Neural crest cell (in vitro differentiated cells): ENCODE measurements at regions not wholly inside any gene's neighbourhood (a gene's known extent, or its start where the extent isn't known, plus 50 kb on each side); places are given as distances from the start of the nearest gene placed in this dataset.

Experiments
- DNase-seq: peaks from one replicate; pipeline ENCODE4 v3.0.0; 2021; ENCODE audit warnings: low read depth, mixed read lengths, low spot score
- H3K27ac Mint-ChIP-seq: one replicate; pipeline ENCODE4 v1.8.0; 2021; ENCODE audit warnings: mild to moderate bottlenecking, mixed read lengths; ENCODE audit not compliant: unreplicated experiment
- H3K27me3 Mint-ChIP-seq: 2 replicates; pipeline ENCODE4 v1.8.0; 2021; ENCODE audit warnings: low read depth, mild to moderate bottlenecking, mixed read lengths
- H3K36me3 Mint-ChIP-seq: 2 replicates; pipeline ENCODE4 v1.8.0; 2021; ENCODE audit warnings: low read depth, mild to moderate bottlenecking, mixed read lengths
- H3K4me1 Mint-ChIP-seq: 2 replicates; pipeline ENCODE4 v1.8.0; 2021; ENCODE audit warnings: mixed read lengths
- H3K4me3 Mint-ChIP-seq: one replicate; pipeline ENCODE4 v1.8.0; 2021; ENCODE audit warnings: mild to moderate bottlenecking, mixed read lengths
- H3K9me3 Mint-ChIP-seq: 2 replicates; pipeline ENCODE4 v1.8.0; 2021; ENCODE audit warnings: mixed read lengths
- CTCF ChIP-seq: fragments of 200-600 bp; sonication (generic); conservative IDR thresholded peaks from 2 replicates; pipeline ENCODE4 v1.5.0; 2021; ENCODE audit warnings: antibody characterized with exemption, mild to moderate bottlenecking

GRCh38 chr15:70586241-70586640, 177.1 kb downstream of the UACA start:
- Mint-ChIP-seq H3K27ac (no peak overlapping the region), H3K36me3 (no peaks in the 10 kb centered on the region), H3K9me3 (peaks cover 3% of the 10 kb centered on the region), H3K4me3 (peak overlapping the region; percentile 58), H3K4me1 (peaks cover 25% of the 10 kb centered on the region), H3K27me3 (peaks cover 10% of the 10 kb centered on the region)
- no peak for TF ChIP-seq CTCF
- DNase-seq = no peak

GRCh38 chr15:70585707-70586034, 177.7 kb downstream of the UACA start:
- peaks cover 10% of the 10 kb centered on the region for H3K27me3 Mint-ChIP-seq
- no peak for TF ChIP-seq CTCF
- peak overlapping the region; percentile 58 for H3K4me3 Mint-ChIP-seq
- DNase-seq = no peak
- no peak overlapping the region for H3K27ac Mint-ChIP-seq
- H3K9me3 Mint-ChIP-seq = peaks cover 3% of the 10 kb centered on the region
- no peaks in the 10 kb centered on the region for H3K36me3 Mint-ChIP-seq
- H3K4me1 Mint-ChIP-seq = peaks cover 25% of the 10 kb centered on the region

- H3K4me3 Mint-ChIP-seq = peak overlapping the region; percentile 81
- peaks cover 3% of the 10 kb centered on the region for H3K9me3 Mint-ChIP-seq
- H3K4me1 Mint-ChIP-seq = peaks cover 25% of the 10 kb centered on the region
- peak; percentile 79 for TF ChIP-seq CTCF
- H3K36me3 Mint-ChIP-seq = no peaks in the 10 kb centered on the region
- H3K27ac Mint-ChIP-seq = no peak overlapping the region
- peaks cover 10% of the 10 kb centered on the region for H3K27me3 Mint-ChIP-seq
- peak; percentile 69 for DNase-seq
Measured at GRCh38 chr15:70584838-70585706, 178.3 kb downstream of the UACA start.

GRCh38 chr15:70584441-70584837, 178.9 kb downstream of the UACA start:
- no peak overlapping the region for H3K27ac Mint-ChIP-seq
- no peak for TF ChIP-seq CTCF
- peak overlapping the region; percentile 81 for H3K4me3 Mint-ChIP-seq
- no peaks in the 10 kb centered on the region for H3K36me3 Mint-ChIP-seq
- peaks cover 31% of the 10 kb centered on the region for H3K4me1 Mint-ChIP-seq
- peaks cover 10% of the 10 kb centered on the region for H3K27me3 Mint-ChIP-seq
- no peak for DNase-seq
- peaks cover 3% of the 10 kb centered on the region for H3K9me3 Mint-ChIP-seq

GRCh38 chr15:70583006-70583405, 180.4 kb downstream of the UACA start:
- TF ChIP-seq CTCF = no peak
- Mint-ChIP-seq H3K4me3 (no peak overlapping the region), H3K27ac (no peak overlapping the region), H3K9me3 (no peaks in the 10 kb centered on the region), H3K4me1 (peaks cover 27% of the 10 kb centered on the region), H3K36me3 (no peaks in the 10 kb centered on the region), H3K27me3 (peaks cover 10% of the 10 kb centered on the region)
- DNase-seq = no peak
